Endothelial cell of umbilical vein (primary cell): ENCODE measurements at regions not wholly inside any gene's neighbourhood (a gene's known extent, or its start where the extent isn't known, plus 50 kb on each side); places are given as distances from the start of the nearest gene placed in this dataset.

Experiments used
- BruUV-seq: library from RNA; stranded (reverse); fragments of 400-500 nt; replicated peaks from 2 replicates; lab custom pipeline; 2021; lab: Mats Ljungman, UMichigan
- CTCF ChIA-PET: fragments of 300-600, 350-600 bp; sonication (Branson Sonifier 250); formaldehyde crosslinking; loops from one replicate; lab custom pipeline; 2021; ENCODE audit warnings: antibody characterized with exemption, inconsistent platforms; lab: Charles Lee
- POLR2A ChIA-PET: fragments of 300-600, 350-600 bp; sonication (Branson Sonifier 250); formaldehyde crosslinking; loops from one replicate; lab custom pipeline; 2021; ENCODE audit warnings: antibody characterized with exemption, inconsistent platforms; lab: Charles Lee
- DNase-seq: peaks from one replicate; pipeline ENCODE4 v3.0.0-alpha.2; 2011; ENCODE audit warnings: low read depth, low spot score
- FAIRE-seq: peaks from 2 replicates; lab custom pipeline; 2011; peaks lifted over from hg19 to GRCh38; lab: Jason Lieb, UNC
- H2AFZ ChIP-seq: 2 replicates; pipeline ENCODE4 v1.6.0; 2012; ENCODE audit warnings: low read depth, low read length, control low read depth, inconsistent platforms
- H3K27ac ChIP-seq: 2 replicates; pipeline ENCODE4 v1.5.1; 2011; ENCODE audit warnings: low read depth, mild to moderate bottlenecking, control low read depth, low read length, moderate library complexity; ENCODE audit not compliant: insufficient read depth
- H3K27me3 ChIP-seq, 2 experiments: 2 replicates each; pipeline versions ENCODE4 v1.6.0 to v1.6.1; 2011; ENCODE audit warnings: low read length in 2 of 2, mixed read lengths in 1 of 2; ENCODE audit not compliant: control insufficient read depth in 2 of 2, insufficient read depth in 2 of 2
- H3K36me3 ChIP-seq, 2 experiments: 2 replicates in 1 of 2; 3 replicates in 1 of 2; pipeline ENCODE4 v1.5.1; 2011; ENCODE audit warnings: low read length in 2 of 2, mild to moderate bottlenecking in 1 of 2, moderate library complexity in 1 of 2; ENCODE audit not compliant: control insufficient read depth in 2 of 2, insufficient read depth in 2 of 2; ENCODE audit errors: extremely low read depth in 1 of 2
- H3K4me1 ChIP-seq: 3 replicates; pipeline ENCODE4 v1.5.1; 2011; ENCODE audit warnings: mild to moderate bottlenecking, low read length; ENCODE audit not compliant: control insufficient read depth, insufficient read depth; ENCODE audit errors: extremely low read depth
- H3K4me2 ChIP-seq: 2 replicates; pipeline ENCODE4 v1.6.1; 2011; ENCODE audit warnings: low read length, control low read depth, mixed read lengths; ENCODE audit not compliant: insufficient read depth
- H3K4me3 ChIP-seq, 3 experiments: fragments of 200-600 bp in 1 of 3; sonication (generic), shearing (Covaris generic) in 1 of 3; replicated peaks in 1 of 3; 2 replicates each; pipeline ENCODE4 v1.5.1; 2011 to 2016; ENCODE audit warnings: control low read depth in 3 of 3, low read length in 3 of 3, mild to moderate bottlenecking in 2 of 3, inconsistent platforms in 1 of 3, low read depth in 1 of 3, moderate library complexity in 1 of 3; ENCODE audit not compliant: insufficient read depth in 1 of 3
- H3K79me2 ChIP-seq: 2 replicates; pipeline ENCODE4 v1.6.0; 2012; ENCODE audit warnings: low read length, inconsistent platforms; ENCODE audit not compliant: control insufficient read depth, insufficient read depth
- H3K9ac ChIP-seq: replicated peaks from 2 replicates; pipeline ENCODE3; 2011; ENCODE audit warnings: low read length, control low read depth; ENCODE audit not compliant: insufficient read depth; ENCODE audit errors: extremely low read depth
- H3K9me1 ChIP-seq: replicated peaks from 3 replicates; pipeline ENCODE4 v1.6.0; 2011; ENCODE audit warnings: mild to moderate bottlenecking, low read length; ENCODE audit not compliant: control insufficient read depth, insufficient read depth; ENCODE audit errors: extremely low read depth
- H3K9me3 ChIP-seq: replicated peaks from 2 replicates; pipeline ENCODE4 v1.5.1; 2012; ENCODE audit warnings: low read length, inconsistent platforms; ENCODE audit not compliant: control insufficient read depth, insufficient read depth
- H4K20me1 ChIP-seq: replicated peaks from 2 replicates; pipeline ENCODE3; 2011; ENCODE audit warnings: mild to moderate bottlenecking, low read length; ENCODE audit not compliant: control insufficient read depth, insufficient read depth; ENCODE audit errors: extremely low read depth
- CTCF ChIP-seq, 2 donors: IDR thresholded peaks; 1 replicate in 1 of 2; 2 replicates in 1 of 2; pipeline ENCODE4 v1.5.1; 2011; ENCODE audit warnings: low read length in 2 of 2, mild to moderate bottlenecking in 2 of 2, moderate library complexity in 2 of 2, control low read depth in 1 of 2, inconsistent platforms in 1 of 2, low read depth in 1 of 2; ENCODE audit not compliant: insufficient read depth in 1 of 2; ENCODE audit errors: extremely low read depth in 1 of 2
- EZH2 ChIP-seq: IDR thresholded peaks from 2 replicates; pipeline ENCODE4 v1.6.1; 2012; ENCODE audit warnings: borderline replicate concordance, low read depth, mild to moderate bottlenecking, moderate library complexity, low read length, inconsistent platforms; ENCODE audit not compliant: severe bottlenecking
- FOS ChIP-seq: IDR thresholded peaks from 2 replicates; pipeline ENCODE4 v1.6.1; 2011; ENCODE audit warnings: mild to moderate bottlenecking, low read length, moderate library complexity, borderline replicate concordance; ENCODE audit not compliant: insufficient read depth
- GATA2 ChIP-seq: IDR thresholded peaks from 2 replicates; pipeline ENCODE4 v1.7.0; 2011; ENCODE audit warnings: low read depth, mild to moderate bottlenecking, moderate library complexity, mixed read lengths, low read length; ENCODE audit not compliant: insufficient read length, insufficient read depth
- JUN ChIP-seq: IDR thresholded peaks from 2 replicates; pipeline ENCODE4 v1.6.1; 2011; ENCODE audit warnings: borderline replicate concordance, low read depth; ENCODE audit not compliant: insufficient read length, insufficient read depth
- MAX ChIP-seq: IDR thresholded peaks from 2 replicates; pipeline ENCODE4 v1.6.1; 2011; ENCODE audit not compliant: insufficient read depth, insufficient read length
- MYC ChIP-seq: IDR thresholded peaks from one replicate; pipeline ENCODE4 v1.6.1; 2011; ENCODE audit warnings: mild to moderate bottlenecking, low read depth, low read length
- POLR2A ChIP-seq: IDR thresholded peaks from 2 replicates; pipeline ENCODE4 v1.6.1; 2012; ENCODE audit warnings: low read depth, mild to moderate bottlenecking, control low read depth, low read length
- POLR2AphosphoS5 ChIP-seq: IDR thresholded peaks from 2 replicates; pipeline ENCODE4 v1.6.1; 2012; ENCODE audit warnings: low read depth, mild to moderate bottlenecking, control low read depth, low read length, moderate library complexity; ENCODE audit not compliant: insufficient read depth
- dilution Hi-C: fragments of 300-500 bp; cut with MboI; formaldehyde crosslinking; loops from one replicate; pipeline ENCODE4 v1.15.0; 2019; ENCODE audit warnings: low sequenced_read_pairs; ENCODE audit not compliant: extremely low pct_ligation_motif_present
- intact Hi-C: fragments of 100-400 bp; cut with micrococcal nuclease; formaldehyde crosslinking; loops from one replicate; pipeline ENCODE4 v1.10.0; 2022

GRCh38 chr10:104521901-104522694 lies 119.0 kb upstream of the SORCS3 start:
- CTCF ChIA-PET = no interaction called here

More at GRCh38 chr10:104521901-104522694, 119.0 kb upstream of the SORCS3 start:
- Histone ChIP-seq H3K9me1 (no peaks in the 10 kb centered on the region), H3K79me2 (no peaks in the 10 kb centered on the region), H3K4me1 (no peaks in the 10 kb centered on the region), H4K20me1 (no peaks in the 10 kb centered on the region), H3K9ac (no peak overlapping the region), H3K4me3 (no peak overlapping the region), H3K4me2 (no peak overlapping the region), H3K27ac (no peak overlapping the region), H3K27me3 (no peaks in the 10 kb centered on the region), H2AFZ (no peak overlapping the region), H3K36me3 (no peaks in the 10 kb centered on the region), H3K9me3 (no peaks in the 10 kb centered on the region)
- BruUV-seq = no TSS peak
- dilution Hi-C loops = no loop called here
- intact Hi-C loops = no loop called here
- POLR2A ChIA-PET = no interaction called here
- no peak for DNase-seq
- no peak for FAIRE-seq
- TF ChIP-seq EZH2 (no peak), MAX (no peak), POLR2AphosphoS5 (no peak), FOS (no peak), GATA2 (no peak), MYC (no peak), CTCF (IDR thresholded peaks at IDR 0.05; ENCODE audit: extremely low read depth in 1 of 2, insufficient read depth in 1 of 2, low read depth in 1 of 2, low read length in 2 of 2) (no peak), JUN (no peak), POLR2A (no peak)
